AG04450 (cell line): ENCODE measurements at regions not wholly inside any gene's neighbourhood (a gene's known extent, or its start where the extent isn't known, plus 50 kb on each side); places are given as distances from the start of the nearest gene placed in this dataset.

Experiments
- CTCF ChIA-PET: fragments of 300-600, 350-600 bp; formaldehyde crosslinking; extraction: SDS; loops from one replicate; lab custom pipeline; 2022; ENCODE audit warnings: antibody characterized with exemption, inconsistent platforms; lab: Charles Lee
- POLR2A ChIA-PET: fragments of 350-600 bp; formaldehyde crosslinking; extraction: SDS; loops from one replicate; lab custom pipeline; 2021; ENCODE audit warnings: antibody characterized with exemption, inconsistent platforms; lab: Yijun Ruan, JAX
- DNase-seq: peaks from one replicate; pipeline ENCODE4 v3.0.0-alpha.2; 2011; ENCODE audit warnings: low read depth, low spot score
- H3K27ac ChIP-seq: one replicate; pipeline ENCODE4 v1.5.1; 2012; ENCODE audit warnings: low read depth, low read length, control low read depth
- H3K27me3 ChIP-seq: one replicate; pipeline ENCODE4 v1.6.0; 2012; ENCODE audit warnings: low read length; ENCODE audit not compliant: control insufficient read depth, insufficient read depth
- H3K4me3 ChIP-seq: 2 replicates; pipeline ENCODE4 v1.5.1; 2011; ENCODE audit warnings: mild to moderate bottlenecking, low read depth, low read length, control low read depth
- H3K9me3 ChIP-seq: 2 replicates; pipeline ENCODE4 v1.5.1; 2012; ENCODE audit warnings: low read length; ENCODE audit not compliant: control insufficient read depth, insufficient read depth
- TF ChIP-seq, protein P1 (sequence below): IDR thresholded peaks from 2 replicates; pipeline ENCODE4 v1.5.1; 2011; ENCODE audit warnings: low read depth, low read length, control low read depth, inconsistent platforms

- Histone ChIP-seq H3K4me3 (no peak overlapping the region), H3K27ac (no peak overlapping the region), H3K9me3 (no peaks in the 10 kb centered on the region), H3K27me3 (no peaks in the 10 kb centered on the region)
- TF ChIP-seq, protein P1, sequence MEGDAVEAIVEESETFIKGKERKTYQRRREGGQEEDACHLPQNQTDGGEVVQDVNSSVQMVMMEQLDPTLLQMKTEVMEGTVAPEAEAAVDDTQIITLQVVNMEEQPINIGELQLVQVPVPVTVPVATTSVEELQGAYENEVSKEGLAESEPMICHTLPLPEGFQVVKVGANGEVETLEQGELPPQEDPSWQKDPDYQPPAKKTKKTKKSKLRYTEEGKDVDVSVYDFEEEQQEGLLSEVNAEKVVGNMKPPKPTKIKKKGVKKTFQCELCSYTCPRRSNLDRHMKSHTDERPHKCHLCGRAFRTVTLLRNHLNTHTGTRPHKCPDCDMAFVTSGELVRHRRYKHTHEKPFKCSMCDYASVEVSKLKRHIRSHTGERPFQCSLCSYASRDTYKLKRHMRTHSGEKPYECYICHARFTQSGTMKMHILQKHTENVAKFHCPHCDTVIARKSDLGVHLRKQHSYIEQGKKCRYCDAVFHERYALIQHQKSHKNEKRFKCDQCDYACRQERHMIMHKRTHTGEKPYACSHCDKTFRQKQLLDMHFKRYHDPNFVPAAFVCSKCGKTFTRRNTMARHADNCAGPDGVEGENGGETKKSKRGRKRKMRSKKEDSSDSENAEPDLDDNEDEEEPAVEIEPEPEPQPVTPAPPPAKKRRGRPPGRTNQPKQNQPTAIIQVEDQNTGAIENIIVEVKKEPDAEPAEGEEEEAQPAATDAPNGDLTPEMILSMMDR: no peak
- no peak for DNase-seq
- ChIA-PET POLR2A (no interaction called here), CTCF (no interaction called here)
Measured at GRCh38 chr13:78443839-78444238, 159.5 kb downstream of the POU4F1 start.

- no peak for DNase-seq
- TF ChIP-seq, protein P1: no peak
- ChIA-PET CTCF (no interaction called here), POLR2A (no interaction called here)
- H3K4me3 ChIP-seq: no peak overlapping the region
- no peaks in the 10 kb centered on the region for H3K9me3 ChIP-seq
- no peaks in the 10 kb centered on the region for H3K27me3 ChIP-seq
- no peak overlapping the region for H3K27ac ChIP-seq
Measured at GRCh38 chr13:78437781-78438180, 165.6 kb downstream of the POU4F1 start.

DNA sequence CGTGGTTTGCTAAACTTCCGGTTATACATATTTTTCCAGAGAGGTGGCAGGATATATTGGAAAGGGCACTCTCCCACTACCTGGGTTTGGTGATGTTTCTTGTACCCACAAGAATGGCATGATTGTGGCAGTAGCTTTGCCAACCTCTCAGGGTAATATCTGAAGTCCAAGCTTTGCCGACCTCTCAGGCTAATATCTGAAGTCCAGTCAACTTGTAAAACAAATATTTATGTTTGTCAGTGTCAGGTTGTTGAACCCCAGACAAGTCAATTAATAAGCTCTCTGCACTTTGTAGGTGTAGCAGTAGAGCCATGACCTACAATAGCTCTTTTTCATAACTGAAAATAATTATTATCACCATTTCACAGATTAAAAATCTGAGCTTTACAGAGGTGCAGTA is 167.0 kb downstream of the POU4F1 start:
- TF ChIP-seq, protein P1: no peak
- ChIA-PET CTCF (no interaction called here), POLR2A (no interaction called here)
- Histone ChIP-seq H3K27me3 (no peaks in the 10 kb centered on the region), H3K27ac (no peak overlapping the region), H3K4me3 (no peak overlapping the region), H3K9me3 (no peaks in the 10 kb centered on the region)
- DNase-seq: no peak

DNA sequence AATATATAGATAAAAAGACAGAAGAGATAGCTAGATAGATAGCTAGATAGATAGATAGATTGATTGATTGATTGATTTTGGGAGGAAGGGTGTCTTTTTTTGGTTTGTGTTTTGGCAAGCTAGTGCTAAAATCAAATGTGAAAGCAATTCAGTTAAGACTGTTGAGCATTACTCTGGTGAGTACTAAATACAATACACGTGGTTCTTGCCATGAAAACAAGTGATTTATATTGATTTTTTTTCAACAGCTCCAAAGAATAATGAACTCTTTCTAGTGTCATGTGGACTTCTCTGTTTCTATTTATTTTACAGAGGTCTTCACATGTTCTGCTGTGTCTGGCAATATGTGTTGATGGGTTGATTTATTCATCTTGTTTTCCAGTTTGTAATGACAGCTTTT is 172.0 kb downstream of the POU4F1 start:
- CTCF ChIA-PET: no interaction called here
- peaks cover 5% of the 10 kb centered on the region for H3K27me3 ChIP-seq

DNA sequence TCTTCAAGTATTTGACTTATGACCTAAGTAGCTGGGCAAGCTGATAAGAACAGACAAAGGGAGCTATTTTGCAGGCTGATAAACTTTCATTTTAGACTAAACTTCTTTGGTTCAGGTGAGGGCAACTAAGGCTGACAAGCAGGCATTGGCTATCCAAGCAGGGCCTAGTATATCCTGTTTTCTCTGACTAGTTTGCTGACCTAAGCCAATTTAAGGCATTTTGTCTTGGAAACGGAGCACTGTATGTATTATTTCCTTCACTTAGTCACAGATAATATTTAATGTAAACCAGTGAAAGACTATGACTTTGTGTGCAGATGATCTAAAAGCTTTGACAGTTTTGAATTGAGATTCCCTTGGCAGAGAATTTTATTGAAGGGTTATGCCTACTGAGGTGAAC is 172.5 kb downstream of the POU4F1 start:
- peaks cover 5% of the 10 kb centered on the region for H3K27me3 ChIP-seq
- H3K4me3 ChIP-seq: no peak overlapping the region
- DNase-seq: no peak
- no peak overlapping the region for H3K27ac ChIP-seq
- POLR2A ChIA-PET: no interaction called here
- TF ChIP-seq, protein P1: no peak
- H3K9me3 ChIP-seq: no peaks in the 10 kb centered on the region
- CTCF ChIA-PET: no interaction called here

More for the DNA sequence above, 172.0 kb downstream of the POU4F1 start:
- Histone ChIP-seq H3K27ac (no peak overlapping the region), H3K9me3 (no peaks in the 10 kb centered on the region), H3K4me3 (no peak overlapping the region)
- DNase-seq: no peak
- TF ChIP-seq, protein P1: no peak
- POLR2A ChIA-PET: no interaction called here
